ENCODE measurements at regions not wholly inside any gene's neighbourhood (a gene's known extent, or its start where the extent isn't known, plus 50 kb on each side); places are given as distances from the start of the nearest gene placed in this dataset.

DNA sequence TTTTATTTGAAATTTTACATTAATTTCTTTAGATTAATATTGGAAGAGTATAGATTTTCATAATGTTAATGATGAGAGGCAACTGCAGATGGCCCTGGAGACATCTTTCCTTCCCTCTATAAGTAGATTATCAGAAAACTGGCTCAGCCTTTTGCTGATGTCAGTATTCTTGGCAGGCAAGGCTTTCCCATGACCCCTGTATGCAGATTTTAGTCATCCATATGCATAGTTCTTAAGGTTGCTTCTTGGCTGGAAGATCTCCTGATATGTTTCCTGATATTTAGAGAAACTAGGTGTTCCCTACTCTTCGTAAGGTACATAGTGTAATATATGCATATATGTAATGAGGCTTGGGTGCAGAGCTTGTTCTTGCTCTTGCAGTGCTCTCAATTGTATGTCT lies 911.4 kb downstream of the EPHA3 start:
- TF ChIP-seq, protein P1, sequence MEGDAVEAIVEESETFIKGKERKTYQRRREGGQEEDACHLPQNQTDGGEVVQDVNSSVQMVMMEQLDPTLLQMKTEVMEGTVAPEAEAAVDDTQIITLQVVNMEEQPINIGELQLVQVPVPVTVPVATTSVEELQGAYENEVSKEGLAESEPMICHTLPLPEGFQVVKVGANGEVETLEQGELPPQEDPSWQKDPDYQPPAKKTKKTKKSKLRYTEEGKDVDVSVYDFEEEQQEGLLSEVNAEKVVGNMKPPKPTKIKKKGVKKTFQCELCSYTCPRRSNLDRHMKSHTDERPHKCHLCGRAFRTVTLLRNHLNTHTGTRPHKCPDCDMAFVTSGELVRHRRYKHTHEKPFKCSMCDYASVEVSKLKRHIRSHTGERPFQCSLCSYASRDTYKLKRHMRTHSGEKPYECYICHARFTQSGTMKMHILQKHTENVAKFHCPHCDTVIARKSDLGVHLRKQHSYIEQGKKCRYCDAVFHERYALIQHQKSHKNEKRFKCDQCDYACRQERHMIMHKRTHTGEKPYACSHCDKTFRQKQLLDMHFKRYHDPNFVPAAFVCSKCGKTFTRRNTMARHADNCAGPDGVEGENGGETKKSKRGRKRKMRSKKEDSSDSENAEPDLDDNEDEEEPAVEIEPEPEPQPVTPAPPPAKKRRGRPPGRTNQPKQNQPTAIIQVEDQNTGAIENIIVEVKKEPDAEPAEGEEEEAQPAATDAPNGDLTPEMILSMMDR (IDR thresholded peaks at IDR 0.05) = no peak
- TF ChIP-seq EZH2 (IDR thresholded peaks at IDR 0.05; ENCODE audit: borderline replicate concordance, insufficient read depth, low read depth, low read length, poor library complexity, severe bottlenecking) = no peak
- Histone ChIP-seq H3K27me3 (replicated peaks in 1 of 4; ENCODE audit: control extremely low read depth in 1 of 4, control insufficient read depth in 3 of 4, insufficient read depth in 4 of 4, low read length in 3 of 4) (no peaks in the 10 kb centered on the region), H3K4me2 (replicated peaks; ENCODE audit: low read depth, low read length, poor library complexity, severe bottlenecking) (no peak overlapping the region), H2AFZ (ENCODE audit: insufficient read depth, low read depth, low read length, poor library complexity, severe bottlenecking) (no peak overlapping the region), H3K4me1 (ENCODE audit: control insufficient read depth in 2 of 2, insufficient read depth in 2 of 2, low read length in 2 of 2) (no peaks in the 10 kb centered on the region), H3K79me2 (ENCODE audit: control insufficient read depth, insufficient read depth, low read length) (no peaks in the 10 kb centered on the region), H4K20me1 (ENCODE audit: control insufficient read depth, insufficient read depth, low read length, poor library complexity, severe bottlenecking) (no peaks in the 10 kb centered on the region), H3K9me3 (ENCODE audit: control extremely low read depth in 1 of 3, control insufficient read depth in 2 of 3, insufficient read depth in 1 of 3, low read length in 2 of 3) (no peaks in the 10 kb centered on the region), H3K27ac (ENCODE audit: low read length in 2 of 2) (no peak overlapping the region), H3K9ac (ENCODE audit: low read length) (no peak overlapping the region), H3K4me3 (ENCODE audit: control extremely low read depth in 1 of 5, extremely low read depth in 1 of 5, insufficient read depth in 1 of 5, low read depth in 2 of 5, low read length in 4 of 5) (no peak overlapping the region), H3K36me3 (replicated peaks in 1 of 2; ENCODE audit: control extremely low read depth in 1 of 2, control insufficient read depth in 1 of 2, extremely low read depth in 1 of 2, insufficient read depth in 2 of 2, low read length in 1 of 2) (no peaks in the 10 kb centered on the region)
- no peak overlapping the region for H3K27ac Mint-ChIP-seq
- H3K4me1 Mint-ChIP-seq = no peaks in the 10 kb centered on the region
- peaks cover 2% of the 10 kb centered on the region for H3K9me3 Mint-ChIP-seq (ENCODE audit: insufficient read depth)
- no peaks in the 10 kb centered on the region for H3K27me3 Mint-ChIP-seq
- WGBS (ENCODE audit: insufficient coverage) = no CpG with 5 or more reads among the region's 1 CpG
- CTCF ChIA-PET = no interaction called here
- intact Hi-C loops (cut with micrococcal nuclease) = no loop called here
- no peak for ATAC-seq (ENCODE audit: low read depth)
- DNase-seq = no peak
- no peak overlapping the region for H3K4me3 Mint-ChIP-seq
- POLR2A ChIA-PET = no interaction called here

DNA sequence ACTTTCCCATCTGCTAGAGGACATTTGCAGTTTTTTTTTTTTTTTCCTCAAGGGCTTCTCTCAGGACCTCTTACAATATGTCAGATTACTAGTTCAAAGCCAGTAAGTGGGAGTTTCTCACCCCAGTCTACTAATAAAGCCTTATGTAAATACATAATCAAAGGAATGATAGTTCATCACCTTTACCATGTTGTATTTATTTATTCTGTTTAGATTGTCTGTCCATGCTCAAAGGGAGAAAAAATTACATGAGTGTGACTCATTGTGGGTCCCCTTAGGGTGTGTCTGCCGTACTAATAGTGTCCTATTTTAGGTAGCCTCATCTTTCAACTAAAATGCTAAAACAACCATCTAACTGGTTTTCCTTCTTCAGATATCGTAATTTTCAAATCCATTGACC lies 917.6 kb downstream of the EPHA3 start:
- intact Hi-C loops (cut with micrococcal nuclease) = no loop called here
- H3K27ac Mint-ChIP-seq = no peak overlapping the region
- Histone ChIP-seq H3K27ac (ENCODE audit: low read length in 2 of 2) (no peak overlapping the region), H4K20me1 (ENCODE audit: control insufficient read depth, insufficient read depth, low read length, poor library complexity, severe bottlenecking) (no peaks in the 10 kb centered on the region), H3K79me2 (ENCODE audit: control insufficient read depth, insufficient read depth, low read length) (no peaks in the 10 kb centered on the region), H3K36me3 (replicated peaks in 1 of 2; ENCODE audit: control extremely low read depth in 1 of 2, control insufficient read depth in 1 of 2, extremely low read depth in 1 of 2, insufficient read depth in 2 of 2, low read length in 1 of 2) (no peaks in the 10 kb centered on the region), H3K9ac (ENCODE audit: low read length) (no peak overlapping the region), H3K9me3 (ENCODE audit: control extremely low read depth in 1 of 3, control insufficient read depth in 2 of 3, insufficient read depth in 1 of 3, low read length in 2 of 3) (no peaks in the 10 kb centered on the region), H3K27me3 (replicated peaks in 1 of 4; ENCODE audit: control extremely low read depth in 1 of 4, control insufficient read depth in 3 of 4, insufficient read depth in 4 of 4, low read length in 3 of 4) (no peaks in the 10 kb centered on the region), H3K4me3 (ENCODE audit: control extremely low read depth in 1 of 5, extremely low read depth in 1 of 5, insufficient read depth in 1 of 5, low read depth in 2 of 5, low read length in 4 of 5) (no peak overlapping the region), H3K4me2 (replicated peaks; ENCODE audit: low read depth, low read length, poor library complexity, severe bottlenecking) (no peak overlapping the region), H2AFZ (ENCODE audit: insufficient read depth, low read depth, low read length, poor library complexity, severe bottlenecking) (no peak overlapping the region), H3K4me1 (ENCODE audit: control insufficient read depth in 2 of 2, insufficient read depth in 2 of 2, low read length in 2 of 2) (no peaks in the 10 kb centered on the region)
- H3K4me1 Mint-ChIP-seq = no peaks in the 10 kb centered on the region
- no CpG with 5 or more reads among the region's 2 CpGs for WGBS (ENCODE audit: insufficient coverage)
- POLR2A ChIA-PET = no interaction called here
- no peaks in the 10 kb centered on the region for H3K27me3 Mint-ChIP-seq
- ATAC-seq (ENCODE audit: low read depth) = no peak
- TF ChIP-seq, protein P1 (IDR thresholded peaks at IDR 0.05) = no peak
- TF ChIP-seq EZH2 (IDR thresholded peaks at IDR 0.05; ENCODE audit: borderline replicate concordance, insufficient read depth, low read depth, low read length, poor library complexity, severe bottlenecking) = no peak
- H3K4me3 Mint-ChIP-seq = no peak overlapping the region
- H3K9me3 Mint-ChIP-seq (ENCODE audit: insufficient read depth) = no peaks in the 10 kb centered on the region
- CTCF ChIA-PET = no interaction called here
- DNase-seq = no peak
